Sigmoid colon (tissue), 4 donors: ENCODE measurements at regions not wholly inside any gene's neighbourhood (a gene's known extent, or its start where the extent isn't known, plus 50 kb on each side); places are given as distances from the start of the nearest gene placed in this dataset.

ENCODE experiments used
- CTCF ChIP-seq, 4 experiments: fragments of 450-650 bp in 3 of 4; fragments of 200-600 bp in 1 of 4; IDR thresholded peaks; one replicate each; pipeline ENCODE4 v1.5.1; 2016 to 2019; ENCODE audit warnings: antibody characterized with exemption in 4 of 4, mild to moderate bottlenecking in 3 of 4, moderate library complexity in 2 of 4
- EP300 ChIP-seq, 4 donors: sonication (generic); formaldehyde crosslinking; IDR thresholded peaks; one replicate each; pipeline ENCODE4 v1.6.1; 2017; ENCODE audit warnings: antibody characterized with exemption in 4 of 4
- POLR2A ChIP-seq, 2 donors: fragments of 450-650 bp; IDR thresholded peaks; one replicate each; pipeline ENCODE4 v1.6.1; 2016; ENCODE audit warnings: antibody characterized with exemption in 2 of 2, mild to moderate bottlenecking in 2 of 2, moderate library complexity in 2 of 2
- POLR2AphosphoS5 ChIP-seq, 4 donors: sonication (generic); formaldehyde crosslinking; IDR thresholded peaks; one replicate each; pipeline ENCODE4 v1.6.1; 2017; ENCODE audit warnings: antibody characterized with exemption in 4 of 4

DNA sequence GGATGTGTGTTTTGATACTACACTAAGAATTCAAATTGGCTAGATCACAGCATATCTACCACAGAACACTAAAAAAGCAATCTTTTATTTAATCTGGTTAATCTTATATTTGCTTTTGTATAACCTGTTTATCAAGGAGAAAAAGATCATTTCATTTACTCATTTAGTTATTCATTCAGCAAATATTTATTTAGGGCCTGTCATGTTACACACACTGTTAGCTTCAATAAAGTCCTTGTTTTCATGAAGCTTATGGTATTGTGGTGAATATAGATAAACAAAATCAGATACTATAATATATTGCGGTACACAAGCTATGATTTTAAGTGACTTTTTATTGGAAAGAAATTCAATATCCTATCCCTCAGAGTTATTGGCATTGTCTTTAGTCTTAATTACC, 350.8 kb downstream of the LRFN5 start:
- TF ChIP-seq CTCF (IDR thresholded peaks at IDR 0.05) (no peak), POLR2A (IDR thresholded peaks at IDR 0.05) (no peak), POLR2AphosphoS5 (IDR thresholded peaks at IDR 0.05) (no peak), EP300 (IDR thresholded peaks at IDR 0.05) (no peak)
